Sigmoid colon (tissue), 6 donors: ENCODE measurements at regions not wholly inside any gene's neighbourhood (a gene's known extent, or its start where the extent isn't known, plus 50 kb on each side); places are given as distances from the start of the nearest gene placed in this dataset.
"Not testable (repeated sequence)": the region's sequence is repeated elsewhere in the genome, so short reads cannot be mapped to it uniquely, and the experiment has no call there.

ENCODE experiments used
- DNase-seq: peaks from one replicate; pipeline ENCODE4 v3.0.0-alpha.2; 2019
- H3K27ac ChIP-seq, 4 donors: fragments of 200-600 bp; sonication (generic); one replicate each; pipeline ENCODE4 v1.5.1; 2016 to 2019; ENCODE audit warnings: mild to moderate bottlenecking in 1 of 4
- H3K27me3 ChIP-seq, 3 donors: fragments of 200-600 bp; sonication (generic); one replicate each; pipeline ENCODE4 v1.5.1; 2019; ENCODE audit warnings: mild to moderate bottlenecking in 1 of 3
- H3K36me3 ChIP-seq, 4 donors: fragments of 200-600 bp; sonication (generic); one replicate each; pipeline ENCODE4 v1.5.1; 2016 to 2019
- H3K4me1 ChIP-seq, 4 donors: fragments of 200-600 bp; sonication (generic); one replicate each; pipeline ENCODE4 v1.5.1; 2017 to 2019
- H3K4me3 ChIP-seq, 4 donors: fragments of 200-600 bp; sonication (generic); one replicate each; pipeline ENCODE4 v1.5.1; 2017 to 2019; ENCODE audit warnings: mild to moderate bottlenecking in 2 of 4, moderate library complexity in 1 of 4
- H3K9me3 ChIP-seq, 4 donors: fragments of 200-600 bp in 3 of 4; sonication (generic) in 3 of 4; one replicate each; pipeline versions ENCODE4 v1.5.1 to v1.6.1; 2013 to 2019
- EP300 ChIP-seq, 4 donors: sonication (generic); formaldehyde crosslinking; IDR thresholded peaks; one replicate each; pipeline ENCODE4 v1.6.1; 2017; ENCODE audit warnings: antibody characterized with exemption in 4 of 4
- POLR2A ChIP-seq, 2 donors: fragments of 450-650 bp; IDR thresholded peaks; one replicate each; pipeline ENCODE4 v1.6.1; 2016; ENCODE audit warnings: antibody characterized with exemption in 2 of 2, mild to moderate bottlenecking in 2 of 2, moderate library complexity in 2 of 2
- POLR2AphosphoS5 ChIP-seq, 4 donors: sonication (generic); formaldehyde crosslinking; IDR thresholded peaks; one replicate each; pipeline ENCODE4 v1.6.1; 2017; ENCODE audit warnings: antibody characterized with exemption in 4 of 4
- WGBS, 2 donors: extraction: QIAGEN DNeasy Blood & Tissue Kit; methylation state at CpG; one replicate each; pipeline ENCODE4 v1.1.7; 2013; 5-methylcytosine and 5-hydroxymethylcytosine counted together
- intact Hi-C: fragments of 100-400 bp; cut with DNase I; formaldehyde crosslinking; loops from one replicate; pipeline ENCODE4 v1.15.1; 2023
- TF ChIP-seq, protein P1 (sequence below), 4 experiments: fragments of 450-650 bp in 3 of 4; fragments of 200-600 bp in 1 of 4; IDR thresholded peaks; one replicate each; pipeline ENCODE4 v1.5.1; 2016 to 2019; ENCODE audit warnings: antibody characterized with exemption in 4 of 4, mild to moderate bottlenecking in 3 of 4, moderate library complexity in 2 of 4
- donor health status: healthy with polysubstance abuse.
- donor health status: healthy.

GRCh38 chr9:88256216-88256615 lies 117.9 kb upstream of the SPATA31C2 start:
- TF ChIP-seq POLR2AphosphoS5 (IDR thresholded peaks at IDR 0.05) (no peak), EP300 (IDR thresholded peaks at IDR 0.05) (no peak), POLR2A (IDR thresholded peaks at IDR 0.05) (no peak)
- TF ChIP-seq, protein P1, sequence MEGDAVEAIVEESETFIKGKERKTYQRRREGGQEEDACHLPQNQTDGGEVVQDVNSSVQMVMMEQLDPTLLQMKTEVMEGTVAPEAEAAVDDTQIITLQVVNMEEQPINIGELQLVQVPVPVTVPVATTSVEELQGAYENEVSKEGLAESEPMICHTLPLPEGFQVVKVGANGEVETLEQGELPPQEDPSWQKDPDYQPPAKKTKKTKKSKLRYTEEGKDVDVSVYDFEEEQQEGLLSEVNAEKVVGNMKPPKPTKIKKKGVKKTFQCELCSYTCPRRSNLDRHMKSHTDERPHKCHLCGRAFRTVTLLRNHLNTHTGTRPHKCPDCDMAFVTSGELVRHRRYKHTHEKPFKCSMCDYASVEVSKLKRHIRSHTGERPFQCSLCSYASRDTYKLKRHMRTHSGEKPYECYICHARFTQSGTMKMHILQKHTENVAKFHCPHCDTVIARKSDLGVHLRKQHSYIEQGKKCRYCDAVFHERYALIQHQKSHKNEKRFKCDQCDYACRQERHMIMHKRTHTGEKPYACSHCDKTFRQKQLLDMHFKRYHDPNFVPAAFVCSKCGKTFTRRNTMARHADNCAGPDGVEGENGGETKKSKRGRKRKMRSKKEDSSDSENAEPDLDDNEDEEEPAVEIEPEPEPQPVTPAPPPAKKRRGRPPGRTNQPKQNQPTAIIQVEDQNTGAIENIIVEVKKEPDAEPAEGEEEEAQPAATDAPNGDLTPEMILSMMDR (IDR thresholded peaks at IDR 0.05) = no peak
- Histone ChIP-seq H3K4me1 (peaks cover 0 to 23% (median 17%) of the 10 kb centered on the region in 4 donors), H3K4me3 (no peak overlapping the region), H3K36me3 (no peaks in the 10 kb centered on the region), H3K9me3 (peaks cover 0 to 4% (median 2%) of the 10 kb centered on the region in 4 donors), H3K27me3 (no peaks in the 10 kb centered on the region), H3K27ac (no peak overlapping the region)
- intact Hi-C loops = no loop called here
- WGBS, 2 donors = 67 to 84% methylated on average over 7 of the region's 7 CpGs
- no peak for DNase-seq

DNA sequence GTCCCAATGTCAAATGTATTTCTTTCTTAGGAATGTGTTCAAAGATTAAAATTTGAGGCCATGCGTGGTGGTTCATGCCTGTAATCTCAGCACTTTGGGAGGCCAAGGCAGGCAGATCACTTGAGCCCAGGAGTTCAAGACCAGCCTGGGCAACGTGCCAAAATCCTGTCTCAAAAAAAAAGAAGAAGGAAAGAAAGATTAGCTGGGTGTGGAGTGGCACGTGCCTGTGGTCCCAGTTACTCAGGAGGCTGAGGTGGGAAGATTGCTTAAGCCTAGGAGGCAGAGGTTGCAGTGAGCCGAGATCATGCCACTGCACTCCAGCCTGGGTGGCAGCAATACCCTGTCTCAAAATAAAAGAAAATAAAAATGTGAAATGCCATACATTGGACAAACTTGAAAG lies 117.5 kb upstream of the SPATA31C2 start:
- H3K9me3 ChIP-seq, H3K27me3 ChIP-seq, H3K27ac ChIP-seq, H3K4me3 ChIP-seq, H3K36me3 ChIP-seq, intact Hi-C loops, DNase-seq: not testable (repeated sequence)
- WGBS, 2 donors = 17 to 40% methylated on average over 4 of the region's 4 CpGs
- H3K4me1 ChIP-seq = peaks cover 0 to 23% (median 17%) of the 10 kb centered on the region in 4 donors

GRCh38 chr9:88251903-88252302 lies 113.6 kb upstream of the SPATA31C2 start:
- peaks cover 0 to 4% (median 2%) of the 10 kb centered on the region in 4 donors for H3K9me3 ChIP-seq
- intact Hi-C loops = no loop called here
- WGBS, 2 donors = 79 to 91% methylated on average over 1 of the region's 1 CpG
- DNase-seq = no peak
- H3K4me3 ChIP-seq = no peak overlapping the region
- H3K4me1 ChIP-seq = no peaks in the 10 kb centered on the region
- no peak overlapping the region for H3K27ac ChIP-seq
- no peak for TF ChIP-seq POLR2AphosphoS5 (IDR thresholded peaks at IDR 0.05)
- TF ChIP-seq EP300 (IDR thresholded peaks at IDR 0.05) = no peak
- TF ChIP-seq, protein P1 (IDR thresholded peaks at IDR 0.05) = no peak
- TF ChIP-seq POLR2A (IDR thresholded peaks at IDR 0.05) = no peak
- no peaks in the 10 kb centered on the region for H3K27me3 ChIP-seq
- H3K36me3 ChIP-seq = no peaks in the 10 kb centered on the region

DNA sequence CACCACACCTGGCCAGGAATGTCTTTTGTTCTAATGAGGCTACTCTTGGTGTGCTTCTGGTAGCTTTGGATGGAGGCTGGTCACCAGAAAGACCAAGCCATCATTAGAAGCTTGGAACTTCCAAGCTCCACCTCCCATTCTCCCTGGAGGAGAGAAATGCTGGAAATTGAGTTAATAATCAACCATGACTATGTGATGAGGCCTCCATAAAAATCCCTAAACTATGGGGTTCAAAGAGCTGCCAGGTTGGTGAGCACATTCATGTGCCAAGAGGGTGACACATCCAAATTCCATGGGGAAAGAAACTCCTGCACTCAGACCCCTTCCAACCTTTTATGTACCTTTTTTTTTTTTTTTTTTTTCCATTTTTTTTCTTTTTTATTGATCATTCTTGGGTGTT lies 105.5 kb upstream of the SPATA31C2 start:
- TF ChIP-seq POLR2A (IDR thresholded peaks at IDR 0.05) (no peak), EP300 (IDR thresholded peaks at IDR 0.05) (no peak), POLR2AphosphoS5 (IDR thresholded peaks at IDR 0.05) (no peak)
- TF ChIP-seq, protein P1 (IDR thresholded peaks at IDR 0.05) = no peak
- H3K36me3 ChIP-seq = no peaks in the 10 kb centered on the region
- no peaks in the 10 kb centered on the region for H3K9me3 ChIP-seq
- H3K27ac ChIP-seq = no peak overlapping the region
- H3K4me3 ChIP-seq = no peak overlapping the region
- no peaks in the 10 kb centered on the region for H3K4me1 ChIP-seq
- DNase-seq = no peak
- H3K27me3 ChIP-seq = no peaks in the 10 kb centered on the region
- intact Hi-C loops = no loop called here

- no peaks in the 10 kb centered on the region for H3K27me3 ChIP-seq
- TF ChIP-seq POLR2A (IDR thresholded peaks at IDR 0.05) (no peak), EP300 (IDR thresholded peaks at IDR 0.05) (no peak), POLR2AphosphoS5 (IDR thresholded peaks at IDR 0.05) (no peak)
- TF ChIP-seq, protein P1 (IDR thresholded peaks at IDR 0.05) = no peak
- no peak for DNase-seq
Observed at GRCh38 chr9:88242879-88243278, 104.6 kb upstream of the SPATA31C2 start.

More at GRCh38 chr9:88242879-88243278, 104.6 kb upstream of the SPATA31C2 start:
- Histone ChIP-seq H3K4me1 (peaks cover 0 to 4% (median 2%) of the 10 kb centered on the region in 4 donors), H3K4me3 (no peak overlapping the region), H3K9me3 (no peaks in the 10 kb centered on the region), H3K36me3 (no peaks in the 10 kb centered on the region), H3K27ac (no peak overlapping the region)
- intact Hi-C loops = no loop called here
- 84% methylated on average over 1 of the region's 1 CpG for WGBS, 2 donors
